Astrocyte (in vitro differentiated cells and primary cell): ENCODE measurements at regions not wholly inside any gene's neighbourhood (a gene's known extent, or its start where the extent isn't known, plus 50 kb on each side); places are given as distances from the start of the nearest gene placed in this dataset.

Experiments used
- DNase-seq: peaks from one replicate; pipeline ENCODE4 v3.0.0-alpha.2; 2010; ENCODE audit warnings: low read depth
- FAIRE-seq: peaks from 2 replicates; lab custom pipeline; 2011; peaks lifted over from hg19 to GRCh38; lab: Jason Lieb, UNC
- H2AFZ ChIP-seq: 2 replicates; pipeline ENCODE4 v1.6.0; 2012; ENCODE audit warnings: low read depth, low read length, inconsistent platforms
- H3K27ac ChIP-seq: 2 replicates; pipeline ENCODE4 v1.5.1; 2011; ENCODE audit warnings: low read depth, low read length, inconsistent platforms
- H3K27me3 ChIP-seq: 2 replicates; pipeline ENCODE4 v1.6.0; 2011; ENCODE audit warnings: low read length, inconsistent platforms; ENCODE audit not compliant: insufficient read depth
- H3K36me3 ChIP-seq: 2 replicates; pipeline ENCODE4 v1.5.1; 2011; ENCODE audit warnings: low read length, inconsistent platforms; ENCODE audit not compliant: insufficient read depth
- H3K4me1 ChIP-seq: 2 replicates; pipeline ENCODE4 v1.5.1; 2011; ENCODE audit warnings: low read length, inconsistent platforms; ENCODE audit not compliant: insufficient read depth
- H3K4me2 ChIP-seq: 2 replicates; pipeline ENCODE4 v1.6.0; 2012; ENCODE audit warnings: low read length, inconsistent platforms
- H3K4me3 ChIP-seq: 2 replicates; pipeline ENCODE4 v1.5.1; 2011; ENCODE audit warnings: low read depth, mild to moderate bottlenecking, low read length, inconsistent platforms; ENCODE audit not compliant: insufficient read depth
- H3K79me2 ChIP-seq: 2 replicates; pipeline ENCODE4 v1.6.0; 2012; ENCODE audit warnings: mild to moderate bottlenecking, low read length, inconsistent platforms; ENCODE audit not compliant: insufficient read depth
- H3K9ac ChIP-seq: 2 replicates; pipeline ENCODE4 v1.6.0; 2012; ENCODE audit warnings: mild to moderate bottlenecking, low read length, inconsistent platforms
- H3K9me3 ChIP-seq: 2 replicates; pipeline ENCODE4 v1.5.1; 2012; ENCODE audit warnings: low read depth, mild to moderate bottlenecking, low read length, inconsistent platforms; ENCODE audit not compliant: insufficient read depth
- H4K20me1 ChIP-seq: 2 replicates; pipeline ENCODE4 v1.6.0; 2012; ENCODE audit warnings: low read length, inconsistent platforms; ENCODE audit not compliant: insufficient read depth
- H3K27ac Mint-ChIP-seq: one replicate; pipeline ENCODE4 v1.8.0; 2021; ENCODE audit warnings: mild to moderate bottlenecking, mixed read lengths; ENCODE audit not compliant: unreplicated experiment
- H3K27me3 Mint-ChIP-seq: one replicate; pipeline ENCODE4 v1.8.0; 2021; ENCODE audit warnings: low read depth, mixed read lengths; ENCODE audit not compliant: unreplicated experiment
- H3K36me3 Mint-ChIP-seq: one replicate; pipeline ENCODE4 v1.8.0; 2021; ENCODE audit warnings: low read depth, mixed read lengths; ENCODE audit not compliant: unreplicated experiment
- H3K4me1 Mint-ChIP-seq: one replicate; pipeline ENCODE4 v1.8.0; 2021; ENCODE audit warnings: low read depth, mixed read lengths; ENCODE audit not compliant: unreplicated experiment
- H3K4me3 Mint-ChIP-seq: one replicate; pipeline ENCODE4 v1.8.0; 2021; ENCODE audit warnings: mild to moderate bottlenecking, moderate library complexity, mixed read lengths; ENCODE audit not compliant: unreplicated experiment
- H3K9me3 Mint-ChIP-seq: one replicate; pipeline ENCODE4 v1.8.0; 2021; ENCODE audit warnings: mild to moderate bottlenecking, mixed read lengths; ENCODE audit not compliant: unreplicated experiment
- EZH2 ChIP-seq: IDR thresholded peaks from 2 replicates; pipeline ENCODE4 v1.6.1; 2012; ENCODE audit warnings: mild to moderate bottlenecking, low read length, inconsistent platforms; ENCODE audit not compliant: insufficient read depth
- TF ChIP-seq, protein P1 (sequence below): IDR thresholded peaks from 2 replicates; pipeline ENCODE4 v1.5.1; 2011; ENCODE audit warnings: low read depth, mild to moderate bottlenecking, inconsistent platforms, low read length, moderate library complexity; ENCODE audit not compliant: insufficient read depth

DNA sequence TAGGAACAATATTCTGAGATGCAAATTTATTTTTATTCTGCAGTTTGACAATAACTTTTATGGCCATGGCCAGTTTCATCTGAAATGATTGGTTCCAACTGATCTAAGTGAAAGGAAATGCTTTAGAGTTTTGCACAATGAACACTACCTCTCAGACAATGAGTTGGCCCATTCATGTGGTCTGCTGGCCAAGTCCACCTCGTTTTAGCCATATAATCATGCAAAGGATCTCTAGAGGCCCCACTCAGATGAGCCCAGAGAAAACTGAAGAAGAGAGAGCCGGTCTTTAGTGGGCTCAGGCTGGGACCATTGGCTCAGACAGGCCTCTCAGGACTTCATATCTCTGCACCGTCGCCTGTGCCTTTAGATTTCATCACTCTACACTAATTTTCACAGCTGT lies 254.7 kb downstream of the MREG start:
- Histone ChIP-seq H3K36me3 (no peaks in the 10 kb centered on the region), H3K4me1 (peaks cover 8% of the 10 kb centered on the region), H3K4me2 (peak overlapping the region; percentile 50), H3K4me3 (no peak overlapping the region), H3K9ac (no peak overlapping the region), H3K27me3 (no peaks in the 10 kb centered on the region), H4K20me1 (no peaks in the 10 kb centered on the region), H2AFZ (no peak overlapping the region), H3K79me2 (no peaks in the 10 kb centered on the region), H3K9me3 (no peaks in the 10 kb centered on the region), H3K27ac (peak overlapping the region; percentile 48)
- Mint-ChIP-seq H3K27me3 (no peaks in the 10 kb centered on the region), H3K27ac (peak overlapping the region; percentile 81), H3K4me3 (no peak overlapping the region), H3K36me3 (peaks cover 2% of the 10 kb centered on the region), H3K9me3 (peaks cover 14% of the 10 kb centered on the region), H3K4me1 (peaks cover 30% of the 10 kb centered on the region)
- peak; percentile 60 for FAIRE-seq
- TF ChIP-seq, protein P1, sequence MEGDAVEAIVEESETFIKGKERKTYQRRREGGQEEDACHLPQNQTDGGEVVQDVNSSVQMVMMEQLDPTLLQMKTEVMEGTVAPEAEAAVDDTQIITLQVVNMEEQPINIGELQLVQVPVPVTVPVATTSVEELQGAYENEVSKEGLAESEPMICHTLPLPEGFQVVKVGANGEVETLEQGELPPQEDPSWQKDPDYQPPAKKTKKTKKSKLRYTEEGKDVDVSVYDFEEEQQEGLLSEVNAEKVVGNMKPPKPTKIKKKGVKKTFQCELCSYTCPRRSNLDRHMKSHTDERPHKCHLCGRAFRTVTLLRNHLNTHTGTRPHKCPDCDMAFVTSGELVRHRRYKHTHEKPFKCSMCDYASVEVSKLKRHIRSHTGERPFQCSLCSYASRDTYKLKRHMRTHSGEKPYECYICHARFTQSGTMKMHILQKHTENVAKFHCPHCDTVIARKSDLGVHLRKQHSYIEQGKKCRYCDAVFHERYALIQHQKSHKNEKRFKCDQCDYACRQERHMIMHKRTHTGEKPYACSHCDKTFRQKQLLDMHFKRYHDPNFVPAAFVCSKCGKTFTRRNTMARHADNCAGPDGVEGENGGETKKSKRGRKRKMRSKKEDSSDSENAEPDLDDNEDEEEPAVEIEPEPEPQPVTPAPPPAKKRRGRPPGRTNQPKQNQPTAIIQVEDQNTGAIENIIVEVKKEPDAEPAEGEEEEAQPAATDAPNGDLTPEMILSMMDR: no peak
- no peak for TF ChIP-seq EZH2
- DNase-seq: peak; percentile 86

DNA sequence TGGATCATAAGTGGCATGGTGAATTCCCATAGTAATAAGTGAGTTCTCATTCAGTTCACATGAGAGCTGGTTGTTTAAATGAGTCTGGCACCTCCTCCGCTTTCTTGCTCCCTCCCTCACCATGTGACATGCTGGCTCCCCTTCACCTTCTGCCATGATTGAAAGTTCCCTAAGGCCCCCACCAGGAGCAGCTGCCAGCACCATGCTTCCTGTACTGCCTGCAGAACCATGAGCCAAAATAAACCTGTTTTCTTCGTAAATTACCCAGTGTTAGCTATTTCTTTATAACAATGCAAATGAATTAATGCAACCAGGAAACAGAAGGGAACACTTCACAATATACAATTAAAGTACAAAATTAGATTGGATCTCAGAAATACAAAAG lies 257.0 kb downstream of the MREG start:
- TF ChIP-seq, protein P1: no peak
- no peak for TF ChIP-seq EZH2
- H3K4me1 Mint-ChIP-seq: peaks cover 41% of the 10 kb centered on the region
- Histone ChIP-seq H3K27ac (no peak overlapping the region), H3K9me3 (no peaks in the 10 kb centered on the region), H3K27me3 (no peaks in the 10 kb centered on the region), H2AFZ (no peak overlapping the region), H3K4me1 (peaks cover 16% of the 10 kb centered on the region), H3K79me2 (no peaks in the 10 kb centered on the region), H3K4me2 (no peak overlapping the region), H3K9ac (no peak overlapping the region), H4K20me1 (no peaks in the 10 kb centered on the region), H3K36me3 (no peaks in the 10 kb centered on the region), H3K4me3 (no peak overlapping the region)
- no peaks in the 10 kb centered on the region for H3K27me3 Mint-ChIP-seq
- no peak overlapping the region for H3K4me3 Mint-ChIP-seq
- H3K9me3 Mint-ChIP-seq: peaks cover 7% of the 10 kb centered on the region
- DNase-seq (no peak), FAIRE-seq (no peak)
- H3K27ac Mint-ChIP-seq: peak overlapping the region; percentile 48
- H3K36me3 Mint-ChIP-seq: no peaks in the 10 kb centered on the region

GRCh38 chr2:215755641-215756345 lies 257.6 kb downstream of the MREG start:
- Histone ChIP-seq H3K4me1 (peaks cover 22% of the 10 kb centered on the region), H3K36me3 (no peaks in the 10 kb centered on the region), H2AFZ (no peak overlapping the region), H3K27me3 (no peaks in the 10 kb centered on the region), H3K79me2 (no peaks in the 10 kb centered on the region), H3K9me3 (no peaks in the 10 kb centered on the region), H3K4me2 (no peak overlapping the region), H3K27ac (no peak overlapping the region), H3K4me3 (no peak overlapping the region), H3K9ac (no peak overlapping the region), H4K20me1 (no peaks in the 10 kb centered on the region)
- Mint-ChIP-seq H3K27ac (peak overlapping the region; percentile 48), H3K27me3 (no peaks in the 10 kb centered on the region), H3K4me1 (peaks cover 45% of the 10 kb centered on the region), H3K9me3 (peaks cover 5% of the 10 kb centered on the region), H3K4me3 (no peak overlapping the region), H3K36me3 (no peaks in the 10 kb centered on the region)
- FAIRE-seq (no peak), DNase-seq (no peak)
- TF ChIP-seq, protein P1: no peak
- TF ChIP-seq EZH2: no peak
